Endothelial cell of umbilical vein (primary cell): ENCODE measurements at regions not wholly inside any gene's neighbourhood (a gene's known extent, or its start where the extent isn't known, plus 50 kb on each side); places are given as distances from the start of the nearest gene placed in this dataset.

ENCODE experiments used
- BruUV-seq: library from RNA; stranded (reverse); fragments of 400-500 nt; replicated peaks from 2 replicates; lab custom pipeline; 2021; lab: Mats Ljungman, UMichigan
- CTCF ChIA-PET: fragments of 300-600, 350-600 bp; sonication (Branson Sonifier 250); formaldehyde crosslinking; loops from one replicate; lab custom pipeline; 2021; ENCODE audit warnings: antibody characterized with exemption, inconsistent platforms; lab: Charles Lee
- POLR2A ChIA-PET: fragments of 300-600, 350-600 bp; sonication (Branson Sonifier 250); formaldehyde crosslinking; loops from one replicate; lab custom pipeline; 2021; ENCODE audit warnings: antibody characterized with exemption, inconsistent platforms; lab: Charles Lee
- DNase-seq: peaks from one replicate; pipeline ENCODE4 v3.0.0-alpha.2; 2011; ENCODE audit warnings: low read depth, low spot score
- FAIRE-seq: peaks from 2 replicates; lab custom pipeline; 2011; peaks lifted over from hg19 to GRCh38; lab: Jason Lieb, UNC
- H2AFZ ChIP-seq: 2 replicates; pipeline ENCODE4 v1.6.0; 2012; ENCODE audit warnings: low read depth, low read length, control low read depth, inconsistent platforms
- H3K27ac ChIP-seq: 2 replicates; pipeline ENCODE4 v1.5.1; 2011; ENCODE audit warnings: low read depth, mild to moderate bottlenecking, control low read depth, low read length, moderate library complexity; ENCODE audit not compliant: insufficient read depth
- H3K27me3 ChIP-seq, 2 experiments: 2 replicates each; pipeline versions ENCODE4 v1.6.0 to v1.6.1; 2011; ENCODE audit warnings: low read length in 2 of 2, mixed read lengths in 1 of 2; ENCODE audit not compliant: control insufficient read depth in 2 of 2, insufficient read depth in 2 of 2
- H3K36me3 ChIP-seq, 2 experiments: 2 replicates in 1 of 2; 3 replicates in 1 of 2; pipeline ENCODE4 v1.5.1; 2011; ENCODE audit warnings: low read length in 2 of 2, mild to moderate bottlenecking in 1 of 2, moderate library complexity in 1 of 2; ENCODE audit not compliant: control insufficient read depth in 2 of 2, insufficient read depth in 2 of 2; ENCODE audit errors: extremely low read depth in 1 of 2
- H3K4me1 ChIP-seq: 3 replicates; pipeline ENCODE4 v1.5.1; 2011; ENCODE audit warnings: mild to moderate bottlenecking, low read length; ENCODE audit not compliant: control insufficient read depth, insufficient read depth; ENCODE audit errors: extremely low read depth
- H3K4me2 ChIP-seq: 2 replicates; pipeline ENCODE4 v1.6.1; 2011; ENCODE audit warnings: low read length, control low read depth, mixed read lengths; ENCODE audit not compliant: insufficient read depth
- H3K4me3 ChIP-seq, 3 experiments: fragments of 200-600 bp in 1 of 3; sonication (generic), shearing (Covaris generic) in 1 of 3; replicated peaks in 1 of 3; 2 replicates each; pipeline ENCODE4 v1.5.1; 2011 to 2016; ENCODE audit warnings: control low read depth in 3 of 3, low read length in 3 of 3, mild to moderate bottlenecking in 2 of 3, inconsistent platforms in 1 of 3, low read depth in 1 of 3, moderate library complexity in 1 of 3; ENCODE audit not compliant: insufficient read depth in 1 of 3
- H3K79me2 ChIP-seq: 2 replicates; pipeline ENCODE4 v1.6.0; 2012; ENCODE audit warnings: low read length, inconsistent platforms; ENCODE audit not compliant: control insufficient read depth, insufficient read depth
- H3K9ac ChIP-seq: replicated peaks from 2 replicates; pipeline ENCODE3; 2011; ENCODE audit warnings: low read length, control low read depth; ENCODE audit not compliant: insufficient read depth; ENCODE audit errors: extremely low read depth
- H3K9me1 ChIP-seq: replicated peaks from 3 replicates; pipeline ENCODE4 v1.6.0; 2011; ENCODE audit warnings: mild to moderate bottlenecking, low read length; ENCODE audit not compliant: control insufficient read depth, insufficient read depth; ENCODE audit errors: extremely low read depth
- H3K9me3 ChIP-seq: replicated peaks from 2 replicates; pipeline ENCODE4 v1.5.1; 2012; ENCODE audit warnings: low read length, inconsistent platforms; ENCODE audit not compliant: control insufficient read depth, insufficient read depth
- H4K20me1 ChIP-seq: replicated peaks from 2 replicates; pipeline ENCODE3; 2011; ENCODE audit warnings: mild to moderate bottlenecking, low read length; ENCODE audit not compliant: control insufficient read depth, insufficient read depth; ENCODE audit errors: extremely low read depth
- EZH2 ChIP-seq: IDR thresholded peaks from 2 replicates; pipeline ENCODE4 v1.6.1; 2012; ENCODE audit warnings: borderline replicate concordance, low read depth, mild to moderate bottlenecking, moderate library complexity, low read length, inconsistent platforms; ENCODE audit not compliant: severe bottlenecking
- FOS ChIP-seq: IDR thresholded peaks from 2 replicates; pipeline ENCODE4 v1.6.1; 2011; ENCODE audit warnings: mild to moderate bottlenecking, low read length, moderate library complexity, borderline replicate concordance; ENCODE audit not compliant: insufficient read depth
- GATA2 ChIP-seq: IDR thresholded peaks from 2 replicates; pipeline ENCODE4 v1.7.0; 2011; ENCODE audit warnings: low read depth, mild to moderate bottlenecking, moderate library complexity, mixed read lengths, low read length; ENCODE audit not compliant: insufficient read length, insufficient read depth
- JUN ChIP-seq: IDR thresholded peaks from 2 replicates; pipeline ENCODE4 v1.6.1; 2011; ENCODE audit warnings: borderline replicate concordance, low read depth; ENCODE audit not compliant: insufficient read length, insufficient read depth
- MAX ChIP-seq: IDR thresholded peaks from 2 replicates; pipeline ENCODE4 v1.6.1; 2011; ENCODE audit not compliant: insufficient read depth, insufficient read length
- MYC ChIP-seq: IDR thresholded peaks from one replicate; pipeline ENCODE4 v1.6.1; 2011; ENCODE audit warnings: mild to moderate bottlenecking, low read depth, low read length
- POLR2A ChIP-seq: IDR thresholded peaks from 2 replicates; pipeline ENCODE4 v1.6.1; 2012; ENCODE audit warnings: low read depth, mild to moderate bottlenecking, control low read depth, low read length
- POLR2AphosphoS5 ChIP-seq: IDR thresholded peaks from 2 replicates; pipeline ENCODE4 v1.6.1; 2012; ENCODE audit warnings: low read depth, mild to moderate bottlenecking, control low read depth, low read length, moderate library complexity; ENCODE audit not compliant: insufficient read depth
- dilution Hi-C: fragments of 300-500 bp; cut with MboI; formaldehyde crosslinking; loops from one replicate; pipeline ENCODE4 v1.15.0; 2019; ENCODE audit warnings: low sequenced_read_pairs; ENCODE audit not compliant: extremely low pct_ligation_motif_present
- intact Hi-C: fragments of 100-400 bp; cut with micrococcal nuclease; formaldehyde crosslinking; loops from one replicate; pipeline ENCODE4 v1.10.0; 2022
- TF ChIP-seq, protein P1 (sequence below), 2 donors: IDR thresholded peaks; 1 replicate in 1 of 2; 2 replicates in 1 of 2; pipeline ENCODE4 v1.5.1; 2011; ENCODE audit warnings: low read length in 2 of 2, mild to moderate bottlenecking in 2 of 2, moderate library complexity in 2 of 2, control low read depth in 1 of 2, inconsistent platforms in 1 of 2, low read depth in 1 of 2; ENCODE audit not compliant: insufficient read depth in 1 of 2; ENCODE audit errors: extremely low read depth in 1 of 2

DNA sequence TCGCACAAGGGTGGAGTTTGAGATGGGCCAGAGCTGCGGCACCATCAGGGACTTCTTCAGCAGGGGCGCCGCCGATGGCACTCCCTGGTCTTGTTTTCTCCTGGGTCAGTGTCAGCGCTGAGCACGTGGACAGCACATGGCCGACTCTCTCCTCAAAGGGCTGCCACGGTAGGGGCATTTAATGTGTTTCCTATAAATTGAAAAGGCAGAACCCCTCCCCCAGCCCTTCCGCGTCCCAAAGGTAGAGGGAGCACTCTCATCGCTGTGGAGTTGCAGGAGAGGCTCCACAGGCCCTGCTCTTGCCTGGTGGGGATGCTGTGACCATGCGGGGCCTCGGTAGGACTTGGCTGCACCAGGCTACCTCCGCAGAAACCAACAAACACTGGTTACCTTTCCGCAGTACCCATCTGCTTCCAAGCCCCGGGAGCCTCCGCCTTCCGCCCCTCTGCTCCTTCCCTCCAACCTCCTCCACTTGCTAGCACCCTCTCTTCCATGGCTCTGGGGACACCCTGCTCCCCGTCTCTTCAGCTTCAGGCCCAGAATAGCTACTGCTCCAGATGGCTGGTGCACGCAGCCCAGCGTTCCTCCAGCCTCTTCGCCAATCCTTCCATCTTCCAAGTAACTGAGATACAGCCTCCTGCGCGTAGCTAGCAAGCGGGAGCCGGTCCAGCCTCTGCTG lies 166.3 kb upstream of the ADCY1 start:
- DNase-seq = no peak
- Histone ChIP-seq H3K36me3 (no peaks in the 10 kb centered on the region), H3K4me2 (no peak overlapping the region), H3K4me1 (no peaks in the 10 kb centered on the region), H3K4me3 (no peak overlapping the region), H3K9me3 (no peaks in the 10 kb centered on the region), H3K9me1 (peaks cover 2% of the 10 kb centered on the region), H3K9ac (no peak overlapping the region), H4K20me1 (no peaks in the 10 kb centered on the region), H3K27ac (no peak overlapping the region), H3K27me3 (no peaks in the 10 kb centered on the region), H3K79me2 (no peaks in the 10 kb centered on the region), H2AFZ (no peak overlapping the region)
- BruUV-seq = no TSS peak
- ChIA-PET CTCF (no interaction called here), POLR2A (no interaction called here)
- intact Hi-C loops (no loop called here), dilution Hi-C loops (no loop called here)
- FAIRE-seq = no peak
- TF ChIP-seq FOS = no peak
- TF ChIP-seq POLR2AphosphoS5 = no peak
- TF ChIP-seq JUN = no peak
- TF ChIP-seq MYC = no peak
- TF ChIP-seq, protein P1, sequence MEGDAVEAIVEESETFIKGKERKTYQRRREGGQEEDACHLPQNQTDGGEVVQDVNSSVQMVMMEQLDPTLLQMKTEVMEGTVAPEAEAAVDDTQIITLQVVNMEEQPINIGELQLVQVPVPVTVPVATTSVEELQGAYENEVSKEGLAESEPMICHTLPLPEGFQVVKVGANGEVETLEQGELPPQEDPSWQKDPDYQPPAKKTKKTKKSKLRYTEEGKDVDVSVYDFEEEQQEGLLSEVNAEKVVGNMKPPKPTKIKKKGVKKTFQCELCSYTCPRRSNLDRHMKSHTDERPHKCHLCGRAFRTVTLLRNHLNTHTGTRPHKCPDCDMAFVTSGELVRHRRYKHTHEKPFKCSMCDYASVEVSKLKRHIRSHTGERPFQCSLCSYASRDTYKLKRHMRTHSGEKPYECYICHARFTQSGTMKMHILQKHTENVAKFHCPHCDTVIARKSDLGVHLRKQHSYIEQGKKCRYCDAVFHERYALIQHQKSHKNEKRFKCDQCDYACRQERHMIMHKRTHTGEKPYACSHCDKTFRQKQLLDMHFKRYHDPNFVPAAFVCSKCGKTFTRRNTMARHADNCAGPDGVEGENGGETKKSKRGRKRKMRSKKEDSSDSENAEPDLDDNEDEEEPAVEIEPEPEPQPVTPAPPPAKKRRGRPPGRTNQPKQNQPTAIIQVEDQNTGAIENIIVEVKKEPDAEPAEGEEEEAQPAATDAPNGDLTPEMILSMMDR (IDR thresholded peaks at IDR 0.05; ENCODE audit: extremely low read depth in 1 of 2, insufficient read depth in 1 of 2, low read depth in 1 of 2, low read length in 2 of 2) = no peak
- no peak for TF ChIP-seq POLR2A
- TF ChIP-seq EZH2 = no peak
- no peak for TF ChIP-seq MAX
- no peak for TF ChIP-seq GATA2
